GM21825 (cell line): ENCODE measurements at regions not wholly inside any gene's neighbourhood (a gene's known extent, or its start where the extent isn't known, plus 50 kb on each side); places are given as distances from the start of the nearest gene placed in this dataset.

Experiments
- ATAC-seq: cut with Tn5 transposase; IDR thresholded peaks from one replicate; pipeline ENCODE4 v1.9.1; 2021; ENCODE audit warnings: mild to moderate bottlenecking, moderate library complexity; ENCODE audit not compliant: unreplicated experiment

DNA sequence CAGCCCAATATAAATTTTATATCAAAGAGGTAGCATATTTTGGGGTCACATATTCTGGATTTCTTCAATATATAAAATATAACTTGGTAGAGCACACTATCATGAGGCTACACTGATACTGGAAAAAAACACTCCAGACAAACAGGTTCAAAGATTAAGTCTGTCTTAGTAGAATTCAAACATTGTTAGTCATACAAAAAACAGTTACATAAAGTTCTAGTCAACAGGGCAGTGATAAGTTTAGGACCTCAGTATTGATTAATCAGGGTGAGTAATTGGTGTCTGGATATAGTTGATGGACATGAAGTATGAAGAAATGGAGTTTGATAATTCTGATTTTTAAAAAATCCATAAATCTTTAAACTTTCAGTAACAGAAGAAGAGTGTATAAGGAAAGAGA is 1291.3 kb downstream of the FSTL5 start:
- no peak for ATAC-seq

DNA sequence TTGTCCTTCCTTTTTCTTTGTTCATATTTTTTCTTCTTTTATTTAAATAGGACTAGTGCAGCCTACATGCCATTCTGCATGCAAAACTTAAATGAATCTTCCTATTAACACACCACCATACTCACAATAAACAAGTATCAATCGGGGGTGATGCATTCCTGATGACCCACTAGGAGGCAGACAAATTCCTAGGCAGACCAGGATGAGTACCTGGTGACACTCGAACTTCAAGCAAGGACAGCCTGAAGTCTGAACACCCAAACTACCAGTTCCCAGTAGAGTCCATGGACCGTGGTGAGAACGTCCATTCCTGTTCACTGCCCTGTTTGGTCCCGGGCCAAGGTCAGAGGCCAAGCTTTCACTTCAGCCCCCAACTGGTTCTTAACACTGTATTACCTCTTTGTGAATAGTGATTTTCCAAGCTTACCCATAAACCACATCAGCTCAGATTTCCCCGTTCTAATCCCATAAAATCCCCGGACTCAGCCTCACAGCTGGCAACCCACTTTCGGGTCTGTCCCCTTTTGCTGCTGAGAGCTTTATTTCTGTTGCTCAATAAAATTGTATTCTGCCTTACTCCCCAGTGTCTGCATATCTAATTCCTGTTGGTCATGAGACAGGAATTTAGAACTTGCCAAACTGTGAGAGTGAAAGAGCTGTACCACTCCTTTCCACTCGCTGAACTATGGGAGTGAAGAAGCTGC is 1286.6 kb downstream of the FSTL5 start:
- no peak for ATAC-seq

DNA sequence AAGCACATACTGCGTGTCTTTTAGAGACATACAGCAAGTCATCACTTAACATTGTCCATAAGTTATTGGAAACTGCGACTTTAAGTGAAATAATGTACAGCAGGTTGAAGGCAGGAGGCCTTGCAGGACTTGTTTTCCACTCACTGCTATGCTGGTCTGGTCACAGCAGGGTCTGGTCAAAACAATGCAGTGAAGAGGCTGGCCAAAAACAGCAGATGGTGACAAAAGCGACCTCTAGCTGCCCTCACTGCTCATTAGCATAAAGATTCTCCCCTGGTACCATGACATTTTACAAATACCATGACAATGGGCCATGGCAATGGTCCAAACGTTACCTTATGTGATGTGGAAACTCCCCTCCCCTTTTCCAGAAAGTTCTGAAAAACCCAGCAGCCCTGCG is 1283.6 kb downstream of the FSTL5 start:
- no peak for ATAC-seq

DNA sequence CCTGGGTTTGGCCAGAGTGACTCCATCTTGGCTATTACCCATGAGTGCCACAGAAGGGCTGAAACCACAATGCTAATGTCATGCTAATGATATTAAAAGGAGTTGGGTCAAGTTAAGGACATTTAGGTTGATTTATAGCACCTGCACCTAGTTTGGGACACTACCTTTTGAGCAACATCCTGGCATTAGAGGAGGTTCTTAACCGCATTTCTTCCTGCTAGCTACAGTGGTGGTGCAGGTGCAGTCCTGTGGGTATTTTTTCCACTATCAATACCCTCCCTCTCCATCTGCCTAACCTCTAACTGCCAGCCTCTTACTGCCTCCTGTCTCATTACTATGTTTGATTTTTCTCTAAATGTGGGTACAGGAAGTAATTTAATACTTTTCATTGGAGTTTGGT is 1276.1 kb downstream of the FSTL5 start:
- no peak for ATAC-seq

DNA sequence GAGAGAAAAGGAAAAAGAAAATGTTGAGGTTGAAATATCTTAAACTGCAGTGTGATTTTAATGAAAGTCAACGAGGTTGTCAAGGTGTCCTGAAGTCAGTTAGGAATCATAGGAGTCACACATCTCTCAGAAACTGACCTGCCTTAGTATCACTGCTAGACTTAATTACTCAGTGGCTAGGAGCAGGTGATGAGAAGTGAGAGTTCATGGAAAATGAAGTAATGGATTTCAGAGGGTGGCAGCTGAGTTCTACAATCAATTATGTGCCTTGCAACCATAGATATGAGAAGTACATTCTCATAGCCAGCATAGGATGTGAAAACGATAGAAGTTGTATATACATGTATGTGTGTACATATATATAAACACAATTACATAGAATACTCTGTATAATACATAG is 1269.7 kb downstream of the FSTL5 start:
- ATAC-seq = no peak

DNA sequence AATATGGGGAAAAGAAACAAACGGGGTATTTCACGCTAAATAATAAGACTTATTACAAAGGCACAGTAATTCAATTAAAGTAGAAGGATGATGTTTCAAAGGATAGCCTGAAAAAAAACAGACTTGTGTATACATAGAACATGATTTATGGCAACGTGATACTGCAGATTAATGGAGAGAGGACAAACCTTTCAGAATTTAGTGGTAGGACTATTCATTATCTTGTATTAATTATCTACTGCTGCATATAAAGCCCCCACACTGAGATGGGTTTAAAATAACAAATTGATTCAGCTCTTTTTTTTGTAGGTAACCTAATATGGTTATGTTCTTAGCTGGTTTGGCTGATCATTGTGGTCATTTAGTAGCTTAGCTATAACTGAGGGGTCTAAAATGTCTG is 1269.0 kb downstream of the FSTL5 start:
- no peak for ATAC-seq

- no peak for ATAC-seq
Measured at GRCh38 chr4:160927311-160927710, 1236.5 kb downstream of the FSTL5 start.

DNA sequence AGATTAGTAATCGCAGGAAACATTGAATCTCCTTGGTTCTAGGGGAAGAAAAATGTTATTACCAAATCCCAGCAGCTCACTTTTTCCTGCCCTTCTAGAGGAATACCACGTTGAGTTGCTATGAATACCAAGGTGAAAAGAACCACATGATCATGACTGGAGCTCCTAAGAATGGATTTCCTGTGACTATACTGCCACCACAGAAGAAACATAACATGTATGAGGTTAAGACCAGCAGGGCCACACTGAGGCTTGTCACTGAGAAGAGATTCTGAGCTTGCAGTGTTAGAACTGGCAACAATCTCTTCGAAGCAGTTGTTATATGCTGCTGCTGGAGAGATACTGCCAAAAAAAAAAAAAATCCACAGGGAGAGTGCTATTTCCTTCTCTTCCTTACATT is 1235.3 kb downstream of the FSTL5 start:
- ATAC-seq = no peak

GRCh38 chr4:160947653-160948052 is 1216.1 kb downstream of the FSTL5 start:
- no peak for ATAC-seq

- no peak for ATAC-seq
Measured at GRCh38 chr4:160956875-160957274, 1206.9 kb downstream of the FSTL5 start.

DNA sequence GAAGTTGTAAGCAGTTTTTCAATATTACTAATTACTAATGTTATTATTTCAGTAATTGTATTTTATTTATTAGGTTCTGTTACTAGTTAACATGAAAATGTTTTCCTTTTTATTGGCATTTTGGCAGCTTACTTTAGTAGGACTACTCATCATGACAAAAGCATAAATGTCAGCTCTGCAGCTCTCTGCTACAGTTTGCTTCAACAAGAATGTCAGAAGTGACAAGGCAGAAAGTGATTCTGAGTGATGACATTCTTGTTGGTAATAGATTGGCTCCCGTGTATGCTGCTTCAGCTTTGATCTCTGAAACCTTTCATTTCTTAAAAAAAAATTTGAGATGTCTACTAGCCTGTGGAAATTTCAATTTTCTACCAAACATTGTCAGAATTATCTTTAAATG is 1193.9 kb downstream of the FSTL5 start:
- ATAC-seq = no peak

GRCh38 chr4:160980091-160980490 is 1183.7 kb downstream of the FSTL5 start:
- ATAC-seq = no peak

DNA sequence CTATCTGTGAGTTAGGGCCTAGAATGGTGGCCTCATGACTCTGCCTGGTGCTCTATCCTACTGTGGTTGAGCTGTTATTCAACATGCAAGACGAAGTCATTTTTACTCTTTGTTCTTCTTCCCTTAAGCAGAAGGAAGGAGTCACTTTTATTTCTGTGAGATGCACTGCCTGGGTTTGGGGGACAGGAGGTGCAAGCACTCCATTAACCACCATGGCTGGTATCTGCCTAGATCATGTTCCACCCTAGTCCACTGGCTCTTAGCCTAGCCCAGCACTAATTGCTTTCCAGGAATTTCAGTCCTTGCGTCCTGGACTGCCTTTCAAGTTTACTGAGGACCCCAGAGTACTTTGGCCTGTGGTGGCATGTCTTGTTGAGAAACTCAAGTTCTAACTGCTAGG is 1182.7 kb downstream of the FSTL5 start:
- ATAC-seq = no peak

DNA sequence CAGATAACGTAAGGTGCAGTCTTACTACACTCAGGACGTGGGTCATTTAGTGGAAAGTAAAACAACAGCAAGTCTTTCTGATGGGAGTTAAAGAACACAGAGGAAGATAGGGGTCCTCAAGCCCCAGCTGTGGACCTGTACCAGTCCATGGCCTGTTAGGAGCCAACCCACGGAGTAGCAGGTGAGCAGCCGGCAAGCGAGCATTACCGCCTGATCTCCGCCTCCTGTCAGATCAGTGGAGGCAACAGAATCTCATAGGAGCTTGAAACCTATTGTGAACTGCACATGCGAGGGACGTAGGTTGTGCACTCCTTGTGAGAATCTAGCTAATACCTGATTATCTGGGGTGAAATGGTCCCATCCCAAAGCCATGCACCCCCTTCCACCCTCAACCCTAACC is 1180.8 kb downstream of the FSTL5 start:
- ATAC-seq = no peak

DNA sequence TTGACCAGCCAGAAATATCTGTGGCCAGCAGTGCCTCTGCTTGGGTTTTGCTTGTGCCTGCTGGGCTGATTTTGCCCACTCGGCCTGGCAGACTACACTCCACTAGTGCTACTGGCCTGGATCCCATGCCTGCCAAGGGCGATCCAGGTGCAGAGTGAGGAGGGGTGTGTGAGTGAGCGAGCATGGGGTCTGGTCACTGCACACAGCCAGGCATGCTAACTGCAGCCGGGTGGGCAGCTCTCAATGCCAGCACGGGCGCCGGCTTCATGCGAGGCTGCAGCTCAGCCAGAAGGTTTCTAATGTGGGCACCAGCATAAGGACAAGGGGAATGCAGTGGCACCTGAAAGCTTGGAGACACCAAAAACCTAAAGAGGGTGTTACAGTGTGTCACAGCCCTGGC is 1161.4 kb downstream of the FSTL5 start:
- no peak for ATAC-seq

DNA sequence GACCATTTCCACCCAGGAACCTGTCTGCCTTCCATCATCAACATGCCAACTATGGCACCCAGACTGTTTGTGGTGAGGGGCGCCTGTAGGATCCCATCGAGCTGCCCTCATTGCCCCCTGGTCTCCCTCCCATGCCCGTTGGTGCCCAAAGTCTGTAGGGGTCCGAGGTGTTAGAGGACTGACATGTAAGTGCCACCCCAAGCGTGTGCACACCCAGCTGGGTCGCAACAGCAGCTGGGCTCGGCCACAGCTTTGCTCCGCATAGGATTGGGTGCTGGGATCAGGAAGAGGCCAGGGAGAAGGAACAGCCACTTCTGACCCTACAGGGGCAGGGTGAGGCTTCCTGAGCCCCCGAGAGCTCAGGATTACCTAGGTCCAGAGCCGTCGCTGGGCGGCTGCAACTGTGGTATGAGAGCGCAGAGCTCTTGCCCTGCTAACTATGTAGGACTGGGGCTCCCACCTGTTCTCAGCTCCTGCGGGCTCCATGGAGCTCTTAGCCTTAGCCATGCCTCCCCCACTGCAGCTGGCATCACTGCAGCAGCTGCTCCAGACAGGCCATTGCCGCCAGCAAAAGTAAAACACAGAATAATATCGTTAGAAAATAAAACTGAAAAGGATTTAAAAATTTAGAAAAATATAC is 1160.3 kb downstream of the FSTL5 start:
- ATAC-seq = no peak

- ATAC-seq = no peak
Measured at GRCh38 chr4:161005746-161006145, 1158.1 kb downstream of the FSTL5 start.

- ATAC-seq = no peak
Measured at GRCh38 chr4:161008527-161008926, 1155.3 kb downstream of the FSTL5 start.

GRCh38 chr4:161010227-161010626 is 1153.6 kb downstream of the FSTL5 start:
- no peak for ATAC-seq
